GM12878 (cell line): ENCODE measurements at regions not wholly inside any gene's neighbourhood (a gene's known extent, or its start where the extent isn't known, plus 50 kb on each side); places are given as distances from the start of the nearest gene placed in this dataset.

ENCODE experiments used
- CTCF ChIP-seq, 3 experiments: IDR thresholded peaks in 2 of 3; conservative IDR thresholded peaks in 1 of 3; 2 replicates each; pipeline ENCODE4 v1.5.1; 2011; ENCODE audit warnings: low read depth in 3 of 3, low read length in 3 of 3, mild to moderate bottlenecking in 3 of 3, control low read depth in 2 of 3, moderate library complexity in 2 of 3, inconsistent platforms in 1 of 3, mixed read lengths in 1 of 3; ENCODE audit not compliant: control insufficient read depth in 2 of 3, insufficient read depth in 1 of 3; ENCODE audit errors: extremely low read depth in 1 of 3
- ESRRA ChIP-seq: IDR thresholded peaks from 2 replicates; pipeline ENCODE4 v1.6.1; 2012; ENCODE audit warnings: mild to moderate bottlenecking, low read length, improper control_type of control experiment
- HCFC1 ChIP-seq: fragments of 150-350 bp; IDR thresholded peaks from 2 replicates; pipeline ENCODE4 v1.6.1; 2014; ENCODE audit warnings: low read length
- POLR2AphosphoS5 ChIP-seq: IDR thresholded peaks from 2 replicates; pipeline ENCODE4 v1.6.1; 2011; ENCODE audit warnings: mild to moderate bottlenecking, low read length, inconsistent platforms
- REST ChIP-seq: IDR thresholded peaks from 2 replicates; pipeline ENCODE4 v1.6.1; 2012; ENCODE audit warnings: mild to moderate bottlenecking, low read depth, low read length
- SUPT20H ChIP-seq: IDR thresholded peaks from 2 replicates; pipeline ENCODE4 v1.6.1; 2011; ENCODE audit warnings: low read depth, mild to moderate bottlenecking, low read length, moderate library complexity, borderline replicate concordance; ENCODE audit not compliant: control insufficient read depth
- USF2 ChIP-seq: IDR thresholded peaks from 2 replicates; pipeline ENCODE4 v1.6.1; 2011; ENCODE audit warnings: low read depth, low read length, improper control_type of control experiment, borderline replicate concordance
- YY1 ChIP-seq: IDR thresholded peaks from 2 replicates; pipeline ENCODE4 v1.6.1; 2011; ENCODE audit warnings: low read depth, mild to moderate bottlenecking, low read length
- ZNF384 ChIP-seq: IDR thresholded peaks from 2 replicates; pipeline ENCODE4 v1.6.1; 2012; ENCODE audit warnings: low read depth, mild to moderate bottlenecking, low read length, improper control_type of control experiment, borderline replicate concordance
- ZNF592 ChIP-seq: fragments of 450-650 bp; IDR thresholded peaks from 2 replicates; pipeline ENCODE4 v1.6.1; 2017; ENCODE audit warnings: mild to moderate bottlenecking, moderate library complexity

- TF ChIP-seq REST (no peak), YY1 (no peak), SUPT20H (no peak), ZNF592 (no peak), USF2 (no peak), ZNF384 (no peak), CTCF (IDR thresholded peaks at IDR 0.05 in 2 of 3, conservative IDR thresholded peaks at IDR 0.05 in 1 of 3; ENCODE audit: control insufficient read depth in 2 of 3, extremely low read depth in 1 of 3, insufficient read depth in 1 of 3, low read depth in 3 of 3, low read length in 3 of 3) (no peak), ESRRA (no peak), POLR2AphosphoS5 (no peak), HCFC1 (no peak)
These were observed 2233.4 kb downstream of the TP53TG3F start for GRCh38 chr16:35692824-35693223.
